HG03460 (cell line): ENCODE measurements at regions not wholly inside any gene's neighbourhood (a gene's known extent, or its start where the extent isn't known, plus 50 kb on each side); places are given as distances from the start of the nearest gene placed in this dataset.
"Not testable (repeated sequence)": the region's sequence is repeated elsewhere in the genome, so short reads cannot be mapped to it uniquely, and the experiment has no call there.

Experiments
- ATAC-seq: cut with Tn5 transposase; IDR thresholded peaks from one replicate; pipeline ENCODE4 v1.9.1; 2021; ENCODE audit not compliant: unreplicated experiment

GRCh38 chr1:96557336-96557735, 164.2 kb upstream of the PTBP2 start:
- no peak for ATAC-seq

- no peak for ATAC-seq
Measured at GRCh38 chr1:96558635-96559034, 162.9 kb upstream of the PTBP2 start.

GRCh38 chr1:96559181-96559580, 162.4 kb upstream of the PTBP2 start:
- ATAC-seq, result no peak

- ATAC-seq, result no peak
Measured at GRCh38 chr1:96559707-96560596, 161.6 kb upstream of the PTBP2 start.

GRCh38 chr1:96562094-96562493, 159.5 kb upstream of the PTBP2 start:
- no peak for ATAC-seq

- ATAC-seq, result not testable (repeated sequence)
Measured at GRCh38 chr1:96564401-96564800, 157.2 kb upstream of the PTBP2 start.

- no peak for ATAC-seq
Measured at GRCh38 chr1:96565546-96565945, 156.0 kb upstream of the PTBP2 start.

- no peak for ATAC-seq
Measured at GRCh38 chr1:96568639-96569038, 152.9 kb upstream of the PTBP2 start.

GRCh38 chr1:96569288-96569687, 152.3 kb upstream of the PTBP2 start:
- ATAC-seq, result no peak

GRCh38 chr1:96579636-96580035, 141.9 kb upstream of the PTBP2 start:
- no peak for ATAC-seq

- ATAC-seq, result no peak
Measured at GRCh38 chr1:96580920-96581319, 140.7 kb upstream of the PTBP2 start.

GRCh38 chr1:96581772-96582171, 139.8 kb upstream of the PTBP2 start:
- ATAC-seq, result no peak

GRCh38 chr1:96583903-96584302, 137.7 kb upstream of the PTBP2 start:
- no peak for ATAC-seq

GRCh38 chr1:96587222-96587621, 134.4 kb upstream of the PTBP2 start:
- no peak for ATAC-seq

GRCh38 chr1:96588416-96588995, 133.1 kb upstream of the PTBP2 start:
- ATAC-seq, result no peak

GRCh38 chr1:96595530-96595929, 126.1 kb upstream of the PTBP2 start:
- ATAC-seq, result not testable (repeated sequence)

GRCh38 chr1:96596226-96596922, 125.2 kb upstream of the PTBP2 start:
- no peak for ATAC-seq

GRCh38 chr1:96597218-96597617, 124.4 kb upstream of the PTBP2 start:
- ATAC-seq, result no peak

GRCh38 chr1:96598416-96599168, 123.0 kb upstream of the PTBP2 start:
- no peak for ATAC-seq

- not testable (repeated sequence) for ATAC-seq
Measured at GRCh38 chr1:96604620-96605019, 117.0 kb upstream of the PTBP2 start.

- not testable (repeated sequence) for ATAC-seq
Measured at GRCh38 chr1:96617375-96617774, 104.2 kb upstream of the PTBP2 start.
